Suppressor macrophage treated with lipopolysaccharide for 1 hour (primary cell): ENCODE measurements at regions not wholly inside any gene's neighbourhood (a gene's known extent, or its start where the extent isn't known, plus 50 kb on each side); places are given as distances from the start of the nearest gene placed in this dataset.
"Not testable (repeated sequence)": the region's sequence is repeated elsewhere in the genome, so short reads cannot be mapped to it uniquely, and the experiment has no call there.

Experiments
- DNase-seq, 3 donors: peaks; one replicate each; pipeline ENCODE4 v3.0.0-alpha.2; 2020 to 2022

- DNase-seq = not testable (repeated sequence)
These were observed 64.8 kb downstream of the B4GALT7 start for GRCh38 chr5:177664737-177665136.

GRCh38 chr5:177665172-177665571 is 65.2 kb downstream of the B4GALT7 start:
- not testable (repeated sequence) for DNase-seq

GRCh38 chr5:177665960-177666359 is 66.0 kb downstream of the B4GALT7 start:
- DNase-seq = not testable (repeated sequence)

- DNase-seq = not testable (repeated sequence)
These were observed 71.3 kb downstream of the B4GALT7 start for GRCh38 chr5:177671035-177671754.

- peak; percentile 65 to 90 (median 84) for DNase-seq
These were observed 72.1 kb downstream of the B4GALT7 start for GRCh38 chr5:177671755-177672690.
